ENCODE measurements at regions not wholly inside any gene's neighbourhood (a gene's known extent, or its start where the extent isn't known, plus 50 kb on each side); places are given as distances from the start of the nearest gene placed in this dataset.

- H3K36me3 ChIP-seq (ENCODE audit: control insufficient read depth in 5 of 5, insufficient read depth in 5 of 5, low read length in 5 of 5): no peaks in the 10 kb centered on the region
- H3K4me1 ChIP-seq (ENCODE audit: control insufficient read depth in 5 of 5, insufficient read depth in 5 of 5, low read length in 5 of 5): peaks cover 0 to 25% (median 10%) of the 10 kb centered on the region in 5 donors
- H3K9me3 ChIP-seq (ENCODE audit: control insufficient read depth in 5 of 5, low read length in 5 of 5): no peaks in the 10 kb centered on the region
- H3K27ac ChIP-seq (ENCODE audit: low read depth, low read length): no peak overlapping the region
- H3K4me3 ChIP-seq (ENCODE audit: low read depth in 1 of 5, low read length in 5 of 5): no peak overlapping the region
- no peak overlapping the region for H3K9ac ChIP-seq (ENCODE audit: low read length in 5 of 5)
- H3K27me3 ChIP-seq (ENCODE audit: control insufficient read depth in 5 of 5, insufficient read depth in 4 of 5, low read length in 5 of 5): no peaks in the 10 kb centered on the region
Observed at GRCh38 chr2:62577994-62578781, 72.2 kb upstream of the TMEM17 start.

DNA sequence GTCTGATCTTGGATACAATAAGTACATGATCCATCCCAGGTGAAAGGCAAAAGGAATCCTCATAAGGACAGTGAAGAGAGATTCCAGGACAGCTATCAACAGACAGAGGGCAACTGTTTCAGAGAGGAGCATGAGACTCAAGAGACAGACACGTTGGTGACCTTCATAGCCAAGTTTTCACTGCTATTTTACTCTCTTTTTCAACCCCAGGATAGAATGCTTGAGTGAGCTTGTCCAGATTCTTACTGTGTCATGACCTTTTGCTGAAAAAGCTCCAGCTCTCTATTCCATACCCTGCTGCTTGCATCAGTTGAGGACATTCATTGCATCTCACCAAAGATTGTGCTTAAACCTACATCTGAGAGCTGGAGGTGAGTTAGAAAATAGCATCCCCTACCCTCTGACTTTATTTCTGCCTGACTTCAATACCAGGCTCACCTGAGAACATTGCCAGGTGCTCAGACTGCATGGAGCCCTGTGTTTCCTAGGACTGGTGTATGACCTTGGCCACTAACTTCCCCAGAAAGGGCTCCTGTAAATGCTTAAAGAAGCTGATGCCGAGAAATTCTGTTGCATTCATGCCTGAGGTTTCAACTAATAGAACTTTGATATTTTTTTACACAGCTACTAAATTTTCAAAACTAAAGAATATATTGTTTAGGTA is 70.4 kb upstream of the TMEM17 start:
- Histone ChIP-seq H3K4me3 (ENCODE audit: low read depth in 1 of 5, low read length in 5 of 5) (peak overlapping the region in 1 of 5 donors; percentile 2), H3K27me3 (ENCODE audit: control insufficient read depth in 5 of 5, insufficient read depth in 4 of 5, low read length in 5 of 5) (no peaks in the 10 kb centered on the region), H3K9ac (ENCODE audit: low read length in 5 of 5) (no peak overlapping the region), H3K36me3 (ENCODE audit: control insufficient read depth in 5 of 5, insufficient read depth in 5 of 5, low read length in 5 of 5) (no peaks in the 10 kb centered on the region), H3K4me1 (ENCODE audit: control insufficient read depth in 5 of 5, insufficient read depth in 5 of 5, low read length in 5 of 5) (peaks cover 0 to 25% (median 10%) of the 10 kb centered on the region in 5 donors), H3K9me3 (ENCODE audit: control insufficient read depth in 5 of 5, low read length in 5 of 5) (no peaks in the 10 kb centered on the region), H3K27ac (ENCODE audit: low read depth, low read length) (peak overlapping the region; percentile 11)

GRCh38 chr2:62573936-62574335 is 67.9 kb upstream of the TMEM17 start:
- Histone ChIP-seq H3K9ac (ENCODE audit: low read length in 5 of 5) (no peak overlapping the region), H3K4me1 (ENCODE audit: control insufficient read depth in 5 of 5, insufficient read depth in 5 of 5, low read length in 5 of 5) (peaks cover 0 to 32% (median 17%) of the 10 kb centered on the region in 5 donors), H3K9me3 (ENCODE audit: control insufficient read depth in 5 of 5, low read length in 5 of 5) (no peaks in the 10 kb centered on the region), H3K27me3 (ENCODE audit: control insufficient read depth in 5 of 5, insufficient read depth in 4 of 5, low read length in 5 of 5) (peaks cover 0 to 7% (median 0%) of the 10 kb centered on the region in 5 donors), H3K27ac (ENCODE audit: low read depth, low read length) (no peak overlapping the region), H3K4me3 (ENCODE audit: low read depth in 1 of 5, low read length in 5 of 5) (no peak overlapping the region), H3K36me3 (ENCODE audit: control insufficient read depth in 5 of 5, insufficient read depth in 5 of 5, low read length in 5 of 5) (no peaks in the 10 kb centered on the region)

- Histone ChIP-seq H3K9me3 (ENCODE audit: control insufficient read depth in 5 of 5, low read length in 5 of 5) (no peaks in the 10 kb centered on the region), H3K4me3 (ENCODE audit: low read depth in 1 of 5, low read length in 5 of 5) (no peak overlapping the region), H3K36me3 (ENCODE audit: control insufficient read depth in 5 of 5, insufficient read depth in 5 of 5, low read length in 5 of 5) (no peaks in the 10 kb centered on the region), H3K27ac (ENCODE audit: low read depth, low read length) (no peak overlapping the region), H3K9ac (ENCODE audit: low read length in 5 of 5) (no peak overlapping the region), H3K4me1 (ENCODE audit: control insufficient read depth in 5 of 5, insufficient read depth in 5 of 5, low read length in 5 of 5) (peaks cover 0 to 26% (median 17%) of the 10 kb centered on the region in 5 donors), H3K27me3 (ENCODE audit: control insufficient read depth in 5 of 5, insufficient read depth in 4 of 5, low read length in 5 of 5) (peaks cover 0 to 7% (median 0%) of the 10 kb centered on the region in 5 donors)
Observed at GRCh38 chr2:62573137-62573731, 67.2 kb upstream of the TMEM17 start.

DNA sequence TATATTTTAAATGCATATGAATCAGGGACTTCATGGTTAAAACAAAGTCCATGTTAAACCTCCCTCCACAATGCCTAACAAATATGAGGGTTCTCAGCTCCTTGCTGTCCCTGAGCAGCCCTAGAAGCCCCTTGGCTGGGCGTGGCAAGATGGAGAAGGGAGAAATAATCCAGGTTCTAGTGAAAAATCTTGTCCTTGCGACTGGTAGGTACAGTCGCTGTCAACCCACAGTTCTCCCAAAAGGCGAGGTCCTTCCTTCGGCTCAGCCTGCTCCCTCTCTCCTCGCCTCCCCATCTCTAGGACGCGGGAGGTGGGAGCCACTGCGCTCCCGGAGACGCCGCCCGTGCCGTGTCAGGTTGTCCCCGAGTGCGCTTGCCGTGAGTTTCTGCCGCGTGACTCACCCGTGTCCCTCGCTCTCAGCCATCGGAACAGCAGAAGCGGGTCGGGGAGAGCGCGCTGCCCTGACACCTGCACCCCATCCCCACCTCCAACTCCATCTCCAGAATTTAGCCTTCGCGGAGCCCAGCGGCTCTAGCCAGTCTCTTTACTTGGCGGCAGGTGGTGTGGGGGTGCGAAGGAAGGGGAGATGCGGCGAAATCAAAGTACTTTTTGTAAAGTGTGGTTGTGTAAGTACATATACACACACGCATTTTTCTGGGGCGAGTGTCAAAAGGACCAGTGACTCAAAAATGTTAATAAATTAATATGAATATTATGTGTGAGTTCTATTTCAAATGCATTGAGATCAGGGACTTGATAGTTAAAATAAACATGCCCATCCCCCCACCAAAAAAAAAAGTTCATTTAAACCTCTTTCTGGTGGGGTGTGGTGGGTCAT is 65.1 kb upstream of the TMEM17 start:
- H3K9ac ChIP-seq (ENCODE audit: low read length in 5 of 5): peak overlapping the region in 1 of 5 donors; percentile 26

GRCh38 chr2:62569907-62570841 is 64.2 kb upstream of the TMEM17 start:
- Histone ChIP-seq H3K9ac (ENCODE audit: low read length in 5 of 5) (no peak overlapping the region), H3K27ac (ENCODE audit: low read depth, low read length) (no peak overlapping the region), H3K4me3 (ENCODE audit: low read depth in 1 of 5, low read length in 5 of 5) (no peak overlapping the region), H3K4me1 (ENCODE audit: control insufficient read depth in 5 of 5, insufficient read depth in 5 of 5, low read length in 5 of 5) (peaks cover 0 to 8% (median 7%) of the 10 kb centered on the region in 5 donors), H3K36me3 (ENCODE audit: control insufficient read depth in 5 of 5, insufficient read depth in 5 of 5, low read length in 5 of 5) (no peaks in the 10 kb centered on the region), H3K9me3 (ENCODE audit: control insufficient read depth in 5 of 5, low read length in 5 of 5) (no peaks in the 10 kb centered on the region), H3K27me3 (ENCODE audit: control insufficient read depth in 5 of 5, insufficient read depth in 4 of 5, low read length in 5 of 5) (peaks cover 0 to 7% (median 0%) of the 10 kb centered on the region in 5 donors)

More for the DNA sequence above, 65.1 kb upstream of the TMEM17 start:
- no peaks in the 10 kb centered on the region for H3K9me3 ChIP-seq (ENCODE audit: control insufficient read depth in 5 of 5, low read length in 5 of 5)
- peaks cover 0 to 7% (median 0%) of the 10 kb centered on the region in 5 donors for H3K27me3 ChIP-seq (ENCODE audit: control insufficient read depth in 5 of 5, insufficient read depth in 4 of 5, low read length in 5 of 5)
- no peak overlapping the region for H3K27ac ChIP-seq (ENCODE audit: low read depth, low read length)
- H3K4me3 ChIP-seq (ENCODE audit: low read depth in 1 of 5, low read length in 5 of 5): peak overlapping the region; percentile 29 to 55 (median 49)
- H3K36me3 ChIP-seq (ENCODE audit: control insufficient read depth in 5 of 5, insufficient read depth in 5 of 5, low read length in 5 of 5): no peaks in the 10 kb centered on the region
- peaks cover 0 to 14% (median 13%) of the 10 kb centered on the region in 5 donors for H3K4me1 ChIP-seq (ENCODE audit: control insufficient read depth in 5 of 5, insufficient read depth in 5 of 5, low read length in 5 of 5)

DNA sequence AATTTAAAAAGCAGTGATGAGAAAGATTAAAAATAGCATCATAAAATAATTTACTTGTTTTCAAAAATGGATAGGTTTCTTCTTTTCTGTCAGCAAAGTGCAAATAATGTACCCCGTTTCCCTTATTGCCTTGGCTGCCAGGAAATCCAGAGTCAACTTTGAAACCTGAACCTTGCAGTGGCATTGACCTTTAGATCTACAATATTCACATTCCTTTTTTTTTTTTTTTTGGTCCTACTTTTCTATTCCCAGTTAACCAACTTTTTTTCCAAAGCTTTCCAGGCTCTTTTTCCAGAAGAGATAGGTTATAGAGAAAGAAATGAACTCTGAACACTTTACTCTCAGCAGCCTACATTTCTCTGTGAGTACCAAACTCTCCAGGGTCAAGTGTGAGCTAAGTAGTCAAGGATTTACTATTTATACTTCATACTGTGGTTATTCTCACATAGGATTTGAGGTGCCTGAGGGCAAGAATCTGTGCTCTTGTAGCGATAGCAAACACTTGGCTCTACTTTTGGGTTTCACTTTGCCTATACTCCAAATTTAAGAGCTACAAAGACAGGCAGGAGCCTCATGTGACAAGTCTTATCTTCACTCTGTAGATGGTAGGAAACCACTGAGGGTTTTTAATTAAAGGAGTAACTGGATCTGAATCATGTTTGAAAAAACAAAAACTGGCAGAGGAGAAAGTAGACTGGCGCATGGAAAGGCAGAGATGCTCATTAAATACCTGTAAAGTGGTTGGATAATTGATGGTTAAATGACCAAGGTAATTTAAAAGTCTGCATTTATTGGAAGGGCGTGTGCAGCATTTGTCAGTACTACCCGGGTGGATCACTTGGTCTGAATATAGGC is 63.2 kb upstream of the TMEM17 start:
- Histone ChIP-seq H3K4me3 (ENCODE audit: low read depth in 1 of 5, low read length in 5 of 5) (no peak overlapping the region), H3K9ac (ENCODE audit: low read length in 5 of 5) (no peak overlapping the region), H3K4me1 (ENCODE audit: control insufficient read depth in 5 of 5, insufficient read depth in 5 of 5, low read length in 5 of 5) (peaks cover 0 to 8% (median 7%) of the 10 kb centered on the region in 5 donors), H3K9me3 (ENCODE audit: control insufficient read depth in 5 of 5, low read length in 5 of 5) (no peaks in the 10 kb centered on the region), H3K27me3 (ENCODE audit: control insufficient read depth in 5 of 5, insufficient read depth in 4 of 5, low read length in 5 of 5) (peaks cover 0 to 7% (median 0%) of the 10 kb centered on the region in 5 donors), H3K27ac (ENCODE audit: low read depth, low read length) (no peak overlapping the region), H3K36me3 (ENCODE audit: control insufficient read depth in 5 of 5, insufficient read depth in 5 of 5, low read length in 5 of 5) (no peaks in the 10 kb centered on the region)

GRCh38 chr2:62568074-62568473 is 62.1 kb upstream of the TMEM17 start:
- no peaks in the 10 kb centered on the region for H3K9me3 ChIP-seq (ENCODE audit: control insufficient read depth in 5 of 5, low read length in 5 of 5)
- H3K27me3 ChIP-seq (ENCODE audit: control insufficient read depth in 5 of 5, insufficient read depth in 4 of 5, low read length in 5 of 5): peaks cover 0 to 7% (median 0%) of the 10 kb centered on the region in 5 donors
- peaks cover 0 to 8% (median 7%) of the 10 kb centered on the region in 5 donors for H3K4me1 ChIP-seq (ENCODE audit: control insufficient read depth in 5 of 5, insufficient read depth in 5 of 5, low read length in 5 of 5)
- H3K36me3 ChIP-seq (ENCODE audit: control insufficient read depth in 5 of 5, insufficient read depth in 5 of 5, low read length in 5 of 5): no peaks in the 10 kb centered on the region
- no peak overlapping the region for H3K27ac ChIP-seq (ENCODE audit: low read depth, low read length)
- no peak overlapping the region for H3K9ac ChIP-seq (ENCODE audit: low read length in 5 of 5)
- no peak overlapping the region for H3K4me3 ChIP-seq (ENCODE audit: low read depth in 1 of 5, low read length in 5 of 5)

All from subcutaneous abdominal adipose tissue (tissue), 5 donors.